Vagina (tissue), 2 donors: ENCODE measurements at regions not wholly inside any gene's neighbourhood (a gene's known extent, or its start where the extent isn't known, plus 50 kb on each side); places are given as distances from the start of the nearest gene placed in this dataset.

ENCODE experiments used
- DNase-seq, 2 donors: peaks; one replicate each; pipeline ENCODE4 v3.0.0-alpha.2; 2017; ENCODE audit errors: extremely low spot score in 2 of 2
- H3K27ac ChIP-seq: fragments of 200-600 bp; sonication (generic); one replicate; pipeline ENCODE4 v1.5.1; 2019
- H3K27me3 ChIP-seq: fragments of 200-600 bp; sonication (generic); one replicate; pipeline ENCODE4 v1.5.1; 2019
- H3K36me3 ChIP-seq, 2 donors: fragments of 200-600 bp; sonication (generic); one replicate each; pipeline ENCODE4 v1.5.1; 2017 to 2019
- H3K4me1 ChIP-seq: fragments of 200-600 bp; sonication (generic); one replicate; pipeline ENCODE4 v1.5.1; 2019
- H3K4me3 ChIP-seq, 2 donors: fragments of 200-600 bp; sonication (generic); 1 replicate in 1 of 2; 2 replicates in 1 of 2; pipeline ENCODE4 v1.5.1; 2016 to 2019
- H3K9me3 ChIP-seq: fragments of 200-600 bp; sonication (generic); one replicate; pipeline ENCODE4 v1.5.1; 2019
- POLR2A ChIP-seq, 2 donors: fragments of 450-650 bp; IDR thresholded peaks; one replicate each; pipeline ENCODE4 v1.6.1; 2017; ENCODE audit warnings: antibody characterized with exemption in 2 of 2, mild to moderate bottlenecking in 2 of 2, moderate library complexity in 2 of 2
- POLR2AphosphoS5 ChIP-seq, 2 donors: sonication (generic); formaldehyde crosslinking; IDR thresholded peaks; one replicate each; pipeline ENCODE4 v1.9.0; 2017; ENCODE audit warnings: antibody characterized with exemption in 2 of 2, mild to moderate bottlenecking in 2 of 2, low read depth in 1 of 2; ENCODE audit not compliant: insufficient read depth in 1 of 2
- intact Hi-C: fragments of 100-400 bp; cut with DNase I; formaldehyde crosslinking; loops from one replicate; pipeline ENCODE4 v1.15.1; 2023
- TF ChIP-seq, protein P1 (sequence below), 3 experiments: fragments of 450-650 bp in 2 of 3; fragments of 200-600 bp in 1 of 3; sonication (generic) in 1 of 3; IDR thresholded peaks; one replicate each; pipeline ENCODE4 v1.5.1; 2017 to 2019; ENCODE audit warnings: antibody characterized with exemption in 3 of 3, mild to moderate bottlenecking in 2 of 3, moderate library complexity in 2 of 3

DNA sequence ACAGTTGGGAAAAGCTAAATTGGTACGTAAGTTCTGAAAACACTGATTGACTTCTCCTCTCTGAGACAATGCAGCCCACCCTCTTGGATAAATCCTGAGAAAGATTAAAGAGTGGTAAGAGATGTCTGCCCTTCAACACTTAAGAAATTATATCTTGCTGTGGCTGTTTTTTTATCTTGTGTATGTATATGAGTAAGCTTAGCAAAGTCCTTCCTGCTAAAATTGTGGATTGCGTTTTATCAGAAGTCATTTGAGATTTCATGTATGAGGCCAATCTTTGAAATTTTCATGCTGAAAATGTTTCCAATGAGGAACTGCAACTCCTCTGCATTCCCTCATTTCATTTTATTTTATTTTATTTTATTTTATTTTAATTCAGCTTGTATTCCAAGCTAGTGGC, 106.2 kb upstream of the INHBA start:
- intact Hi-C loops, result no loop called here
- no peaks in the 10 kb centered on the region for H3K36me3 ChIP-seq
- no peaks in the 10 kb centered on the region for H3K9me3 ChIP-seq
- no peaks in the 10 kb centered on the region for H3K4me1 ChIP-seq
- TF ChIP-seq POLR2AphosphoS5 (IDR thresholded peaks at IDR 0.05; ENCODE audit: insufficient read depth in 1 of 2, low read depth in 1 of 2) (no peak), POLR2A (IDR thresholded peaks at IDR 0.05) (no peak)
- TF ChIP-seq, protein P1, sequence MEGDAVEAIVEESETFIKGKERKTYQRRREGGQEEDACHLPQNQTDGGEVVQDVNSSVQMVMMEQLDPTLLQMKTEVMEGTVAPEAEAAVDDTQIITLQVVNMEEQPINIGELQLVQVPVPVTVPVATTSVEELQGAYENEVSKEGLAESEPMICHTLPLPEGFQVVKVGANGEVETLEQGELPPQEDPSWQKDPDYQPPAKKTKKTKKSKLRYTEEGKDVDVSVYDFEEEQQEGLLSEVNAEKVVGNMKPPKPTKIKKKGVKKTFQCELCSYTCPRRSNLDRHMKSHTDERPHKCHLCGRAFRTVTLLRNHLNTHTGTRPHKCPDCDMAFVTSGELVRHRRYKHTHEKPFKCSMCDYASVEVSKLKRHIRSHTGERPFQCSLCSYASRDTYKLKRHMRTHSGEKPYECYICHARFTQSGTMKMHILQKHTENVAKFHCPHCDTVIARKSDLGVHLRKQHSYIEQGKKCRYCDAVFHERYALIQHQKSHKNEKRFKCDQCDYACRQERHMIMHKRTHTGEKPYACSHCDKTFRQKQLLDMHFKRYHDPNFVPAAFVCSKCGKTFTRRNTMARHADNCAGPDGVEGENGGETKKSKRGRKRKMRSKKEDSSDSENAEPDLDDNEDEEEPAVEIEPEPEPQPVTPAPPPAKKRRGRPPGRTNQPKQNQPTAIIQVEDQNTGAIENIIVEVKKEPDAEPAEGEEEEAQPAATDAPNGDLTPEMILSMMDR (IDR thresholded peaks at IDR 0.05), result no peak
- no peak for DNase-seq
- H3K27ac ChIP-seq, result no peak overlapping the region
- H3K4me3 ChIP-seq, result no peak overlapping the region
- no peaks in the 10 kb centered on the region for H3K27me3 ChIP-seq

DNA sequence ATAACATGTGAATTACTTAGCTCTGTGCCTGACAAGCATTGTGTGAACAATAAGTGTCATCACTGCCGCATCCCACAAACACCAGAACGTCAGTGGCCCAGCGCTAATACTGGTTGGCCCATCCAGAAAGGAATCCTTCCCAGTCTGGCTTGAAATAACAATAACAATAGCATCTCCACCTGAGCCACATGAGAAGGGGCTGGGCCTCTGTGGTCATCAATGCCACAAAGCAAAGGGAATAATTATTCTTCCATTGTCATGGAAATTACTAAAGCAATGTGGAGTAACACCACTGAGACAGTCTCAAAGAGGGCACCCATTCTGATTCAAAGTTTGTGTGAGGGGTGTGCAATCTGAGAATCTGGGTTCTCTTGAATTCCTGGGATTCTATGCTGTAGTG, 105.7 kb upstream of the INHBA start:
- no peak for TF ChIP-seq POLR2AphosphoS5 (IDR thresholded peaks at IDR 0.05; ENCODE audit: insufficient read depth in 1 of 2, low read depth in 1 of 2)
- TF ChIP-seq, protein P1 (IDR thresholded peaks at IDR 0.05), result no peak
- TF ChIP-seq POLR2A (IDR thresholded peaks at IDR 0.05), result no peak
- Histone ChIP-seq H3K4me1 (no peaks in the 10 kb centered on the region), H3K4me3 (no peak overlapping the region), H3K9me3 (no peaks in the 10 kb centered on the region), H3K36me3 (no peaks in the 10 kb centered on the region), H3K27me3 (no peaks in the 10 kb centered on the region), H3K27ac (no peak overlapping the region)
- intact Hi-C loops, result no loop called here
- DNase-seq, result no peak

DNA sequence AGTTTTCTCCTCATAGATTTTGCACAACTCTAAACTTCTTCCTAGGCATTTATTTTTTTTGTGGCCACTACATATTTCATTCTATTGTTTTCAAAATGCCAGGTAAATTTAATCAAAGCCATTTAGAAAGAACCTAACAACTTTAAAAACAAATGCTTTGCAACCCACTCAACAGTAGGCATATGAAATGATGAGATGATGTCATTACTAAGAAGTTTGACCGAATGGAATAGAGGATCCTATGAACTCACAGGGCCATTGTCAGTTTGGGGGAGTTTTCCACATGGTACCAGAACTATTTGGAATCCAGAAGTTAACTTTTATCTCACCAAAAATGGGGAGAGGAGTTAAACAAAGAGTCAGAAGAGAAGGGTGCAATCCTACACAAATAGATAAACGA, 100.7 kb upstream of the INHBA start:
- intact Hi-C loops, result no loop called here

DNA sequence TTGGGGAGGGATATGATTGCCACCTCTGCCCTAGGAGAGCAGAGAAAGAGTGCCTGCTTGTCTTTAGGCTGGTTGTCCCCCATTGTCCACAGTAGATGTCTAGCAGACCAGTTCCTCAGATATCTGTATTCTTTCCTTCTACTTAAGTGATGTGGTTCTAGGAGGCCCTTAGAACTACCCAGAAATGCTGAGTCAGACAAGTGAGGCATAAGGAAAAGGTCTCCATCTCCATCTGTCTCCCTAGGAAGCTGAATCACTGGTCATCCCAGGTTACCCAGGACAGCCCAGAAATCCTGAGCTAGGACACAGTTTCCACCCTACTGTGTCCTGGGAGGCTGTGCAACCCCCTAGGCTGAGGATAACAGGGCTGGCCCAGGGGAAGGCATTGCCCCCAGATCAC, 93.4 kb upstream of the INHBA start:
- Histone ChIP-seq H3K27me3 (no peaks in the 10 kb centered on the region), H3K4me1 (no peaks in the 10 kb centered on the region), H3K4me3 (no peak overlapping the region), H3K36me3 (no peaks in the 10 kb centered on the region), H3K27ac (no peak overlapping the region), H3K9me3 (no peaks in the 10 kb centered on the region)
- intact Hi-C loops, result no loop called here
- DNase-seq, result no peak
- TF ChIP-seq POLR2A (IDR thresholded peaks at IDR 0.05) (no peak), POLR2AphosphoS5 (IDR thresholded peaks at IDR 0.05; ENCODE audit: insufficient read depth in 1 of 2, low read depth in 1 of 2) (no peak)
- TF ChIP-seq, protein P1 (IDR thresholded peaks at IDR 0.05), result no peak

More for the DNA sequence above, 100.7 kb upstream of the INHBA start:
- H3K4me3 ChIP-seq, result no peak overlapping the region
- H3K36me3 ChIP-seq, result no peaks in the 10 kb centered on the region
- H3K9me3 ChIP-seq, result no peaks in the 10 kb centered on the region
- TF ChIP-seq POLR2A (IDR thresholded peaks at IDR 0.05), result no peak
- no peak for TF ChIP-seq POLR2AphosphoS5 (IDR thresholded peaks at IDR 0.05; ENCODE audit: insufficient read depth in 1 of 2, low read depth in 1 of 2)
- TF ChIP-seq, protein P1 (IDR thresholded peaks at IDR 0.05), result no peak
- DNase-seq, result no peak
- H3K27ac ChIP-seq, result no peak overlapping the region
- H3K27me3 ChIP-seq, result no peaks in the 10 kb centered on the region
- H3K4me1 ChIP-seq, result no peaks in the 10 kb centered on the region

DNA sequence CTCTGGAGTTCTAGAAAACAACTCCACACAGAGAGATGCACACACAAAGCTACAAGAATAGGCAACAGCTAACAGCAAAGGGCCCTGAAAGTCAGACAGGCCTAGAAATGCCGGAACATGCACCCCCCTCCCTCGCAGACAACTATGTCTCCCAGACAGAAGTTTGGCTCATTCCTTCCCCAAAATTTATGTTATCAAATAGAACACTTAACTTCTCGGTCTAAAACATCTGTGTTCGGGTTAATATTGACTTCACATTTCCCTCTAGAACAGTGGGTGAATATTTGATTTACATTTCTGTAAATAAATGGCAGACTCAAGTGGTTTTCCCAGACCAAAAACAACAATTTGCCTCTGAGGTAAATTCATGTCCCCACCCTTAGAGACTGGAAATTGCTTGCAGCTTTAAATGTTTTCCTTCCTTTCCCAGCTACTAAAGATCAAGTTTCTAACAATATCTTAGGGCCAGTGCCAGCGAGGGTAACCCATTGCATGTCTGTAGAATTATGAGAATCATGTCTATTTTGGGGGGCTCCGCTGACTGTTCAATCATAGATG, 92.5 kb upstream of the INHBA start:
- DNase-seq, result no peak
- intact Hi-C loops, result no loop called here
- no peaks in the 10 kb centered on the region for H3K9me3 ChIP-seq
- no peaks in the 10 kb centered on the region for H3K4me1 ChIP-seq
- TF ChIP-seq, protein P1 (IDR thresholded peaks at IDR 0.05), result no peak
- TF ChIP-seq POLR2A (IDR thresholded peaks at IDR 0.05) (no peak), POLR2AphosphoS5 (IDR thresholded peaks at IDR 0.05; ENCODE audit: insufficient read depth in 1 of 2, low read depth in 1 of 2) (no peak)
- no peaks in the 10 kb centered on the region for H3K36me3 ChIP-seq
- H3K4me3 ChIP-seq, result no peak overlapping the region
- H3K27me3 ChIP-seq, result no peaks in the 10 kb centered on the region
- H3K27ac ChIP-seq, result no peak overlapping the region
